ENCODE measurements at regions not wholly inside any gene's neighbourhood (a gene's known extent, or its start where the extent isn't known, plus 50 kb on each side); places are given as distances from the start of the nearest gene placed in this dataset.
"Not testable (repeated sequence)": the region's sequence is repeated elsewhere in the genome, so short reads cannot be mapped to it uniquely, and the experiment has no call there.

GRCh38 chr1:228945885-228946284 is 210.6 kb downstream of the RHOU start:
- DNase-seq: no peak

- DNase-seq: not testable (repeated sequence)
These were observed 214.3 kb downstream of the RHOU start for GRCh38 chr1:228949617-228950016.

- DNase-seq: no peak
These were observed 217.9 kb downstream of the RHOU start for GRCh38 chr1:228953207-228953606.

GRCh38 chr1:228953808-228954207 is 218.5 kb downstream of the RHOU start:
- DNase-seq: not testable (repeated sequence)

- no peak for DNase-seq
These were observed 220.4 kb downstream of the RHOU start for GRCh38 chr1:228955691-228956090.

- no peak for DNase-seq
These were observed 221.6 kb downstream of the RHOU start for GRCh38 chr1:228956864-228957263.

- DNase-seq: no peak
These were observed 222.3 kb downstream of the RHOU start for GRCh38 chr1:228957535-228957934.

GRCh38 chr1:228958121-228958520 is 222.8 kb downstream of the RHOU start:
- no peak for DNase-seq

- no peak for DNase-seq
These were observed 223.5 kb downstream of the RHOU start for GRCh38 chr1:228958741-228959140.

- no peak for DNase-seq
These were observed 225.4 kb downstream of the RHOU start for GRCh38 chr1:228960705-228961104.

GRCh38 chr1:228961511-228961910 is 226.2 kb downstream of the RHOU start:
- no peak for DNase-seq

- no peak for DNase-seq
These were observed 228.5 kb downstream of the RHOU start for GRCh38 chr1:228963795-228964177.

GRCh38 chr1:228964178-228965089 is 229.2 kb downstream of the RHOU start:
- no peak for DNase-seq

GRCh38 chr1:228968891-228969606 is 233.8 kb downstream of the RHOU start:
- DNase-seq: no peak

- no peak for DNase-seq
These were observed 234.9 kb downstream of the RHOU start for GRCh38 chr1:228969953-228970800.

GRCh38 chr1:228972576-228972975 is 237.3 kb downstream of the RHOU start:
- no peak for DNase-seq

GRCh38 chr1:228974273-228974672 is 239.0 kb downstream of the RHOU start:
- DNase-seq: no peak

GRCh38 chr1:228975238-228975907 is 240.1 kb downstream of the RHOU start:
- no peak for DNase-seq

- DNase-seq: no peak
These were observed 241.0 kb downstream of the RHOU start for GRCh38 chr1:228976316-228976715.

- DNase-seq: no peak
These were observed 242.0 kb downstream of the RHOU start for GRCh38 chr1:228977307-228977706.

GRCh38 chr1:228977741-228978140 is 242.5 kb downstream of the RHOU start:
- no peak for DNase-seq

- DNase-seq: no peak
These were observed 243.4 kb downstream of the RHOU start for GRCh38 chr1:228978484-228979324.
